GM19452 (cell line): ENCODE measurements at regions not wholly inside any gene's neighbourhood (a gene's known extent, or its start where the extent isn't known, plus 50 kb on each side); places are given as distances from the start of the nearest gene placed in this dataset.
"Not testable (repeated sequence)": the region's sequence is repeated elsewhere in the genome, so short reads cannot be mapped to it uniquely, and the experiment has no call there.

Experiments
- ATAC-seq: cut with Tn5 transposase; IDR thresholded peaks from one replicate; pipeline ENCODE4 v1.9.1; 2021; ENCODE audit not compliant: unreplicated experiment

- ATAC-seq, result no peak
These were observed 653.4 kb upstream of the FSHR start for GRCh38 chr2:49807689-49808088.

DNA sequence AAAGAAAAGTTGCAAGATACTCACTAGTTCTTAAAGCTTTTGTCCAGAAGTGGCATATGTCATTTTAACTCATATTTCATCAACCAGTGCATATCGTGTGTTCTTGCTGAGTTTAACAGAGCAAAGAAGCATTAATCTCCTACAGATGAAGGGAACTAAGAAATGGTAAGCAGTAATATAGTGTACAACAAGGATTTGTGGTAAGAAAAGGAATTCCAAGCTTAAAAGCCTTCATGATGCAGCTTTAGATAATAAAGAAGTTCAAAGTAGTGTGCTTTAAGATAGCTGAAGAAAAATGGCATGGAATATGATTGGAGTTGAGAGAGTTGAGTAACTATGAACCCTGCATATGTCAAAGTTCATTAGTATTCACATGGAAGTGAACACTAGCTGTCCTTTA lies 649.8 kb upstream of the FSHR start:
- no peak for ATAC-seq

- no peak for ATAC-seq
These were observed 647.7 kb upstream of the FSHR start for GRCh38 chr2:49801898-49802450.

GRCh38 chr2:49798570-49798969 lies 644.3 kb upstream of the FSHR start:
- ATAC-seq, result no peak

- ATAC-seq, result no peak
These were observed 642.0 kb upstream of the FSHR start for GRCh38 chr2:49796266-49796665.

DNA sequence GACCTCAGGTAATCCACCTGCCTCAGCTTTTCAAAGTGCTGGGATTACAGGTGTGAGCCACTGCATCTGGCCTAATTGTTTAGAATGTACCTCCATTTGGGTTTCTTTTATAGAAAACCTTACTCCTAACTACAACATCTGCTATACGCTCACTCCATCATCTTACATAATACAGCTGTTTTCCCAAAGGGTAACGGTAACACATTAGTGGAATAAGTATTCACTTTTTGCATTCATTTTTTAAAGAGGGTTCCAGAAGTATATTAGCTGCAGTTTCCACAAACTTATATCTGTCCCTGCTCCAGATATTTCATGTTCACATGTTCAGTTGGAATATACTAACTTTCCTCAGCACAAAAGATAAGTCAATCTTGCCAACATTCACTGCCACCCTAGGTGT lies 640.1 kb upstream of the FSHR start:
- ATAC-seq, result no peak

DNA sequence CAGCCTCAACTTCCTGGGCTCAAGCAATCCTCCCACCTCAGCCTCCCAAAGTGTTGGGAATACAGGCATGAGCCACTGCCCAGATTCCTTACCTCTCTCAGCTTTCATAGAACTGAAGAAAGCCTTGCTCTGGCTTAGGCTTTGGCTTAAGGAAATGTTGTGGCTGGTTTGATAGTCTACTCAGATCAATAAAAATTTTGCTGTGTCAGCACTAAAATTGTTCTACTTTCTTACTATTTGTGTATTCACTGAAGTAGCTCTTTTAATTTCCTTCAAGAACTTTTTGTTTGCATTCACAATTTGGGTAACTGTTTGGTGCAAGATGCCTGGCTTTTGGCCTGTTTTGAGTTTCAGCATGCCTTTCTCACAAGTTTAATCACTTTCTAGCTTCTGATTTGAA lies 634.0 kb upstream of the FSHR start:
- no peak for ATAC-seq

DNA sequence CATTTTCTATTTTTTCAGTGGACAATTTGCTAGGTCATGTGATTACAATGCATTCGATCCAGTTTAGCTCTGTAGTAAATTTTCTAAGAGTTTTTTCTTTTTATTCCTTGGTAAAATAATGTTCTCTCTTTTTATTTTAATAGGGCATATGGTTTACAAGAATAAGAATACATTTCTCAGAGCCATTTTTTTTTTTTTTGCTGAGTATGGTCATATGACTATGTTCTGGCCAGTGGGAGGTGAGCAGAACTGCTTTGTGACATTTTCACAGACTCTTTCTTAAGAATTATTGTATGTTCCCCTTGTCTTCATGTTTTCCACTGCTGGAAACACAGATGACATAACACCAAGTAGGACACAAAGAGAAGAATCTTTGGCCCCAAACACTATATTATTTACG lies 626.6 kb upstream of the FSHR start:
- no peak for ATAC-seq

GRCh38 chr2:49772299-49772970 lies 618.1 kb upstream of the FSHR start:
- ATAC-seq, result no peak

GRCh38 chr2:49770919-49771318 lies 616.6 kb upstream of the FSHR start:
- ATAC-seq, result no peak

GRCh38 chr2:49767316-49767715 lies 613.0 kb upstream of the FSHR start:
- ATAC-seq, result no peak

DNA sequence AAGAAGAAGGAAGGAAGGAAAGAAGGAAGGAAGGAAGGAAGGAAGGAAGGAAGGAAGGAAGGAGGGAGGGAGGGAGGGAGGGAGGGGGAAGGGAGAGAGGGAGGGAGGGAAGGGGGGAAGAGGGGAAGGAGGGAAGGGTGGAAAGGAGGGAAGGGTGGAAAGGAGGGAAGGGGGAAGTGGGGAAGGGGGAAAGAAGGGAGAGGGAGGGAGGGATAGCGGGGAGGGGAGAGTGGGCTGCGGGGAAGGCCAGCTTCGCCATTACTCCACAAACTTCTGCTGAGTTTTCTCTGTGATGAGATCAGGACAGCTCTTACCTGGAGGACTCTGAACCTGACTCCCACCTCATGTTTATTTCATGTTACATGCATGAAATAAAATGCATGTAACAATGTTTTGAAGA lies 601.5 kb upstream of the FSHR start:
- no peak for ATAC-seq

- no peak for ATAC-seq
These were observed 600.1 kb upstream of the FSHR start for GRCh38 chr2:49754381-49754780.

DNA sequence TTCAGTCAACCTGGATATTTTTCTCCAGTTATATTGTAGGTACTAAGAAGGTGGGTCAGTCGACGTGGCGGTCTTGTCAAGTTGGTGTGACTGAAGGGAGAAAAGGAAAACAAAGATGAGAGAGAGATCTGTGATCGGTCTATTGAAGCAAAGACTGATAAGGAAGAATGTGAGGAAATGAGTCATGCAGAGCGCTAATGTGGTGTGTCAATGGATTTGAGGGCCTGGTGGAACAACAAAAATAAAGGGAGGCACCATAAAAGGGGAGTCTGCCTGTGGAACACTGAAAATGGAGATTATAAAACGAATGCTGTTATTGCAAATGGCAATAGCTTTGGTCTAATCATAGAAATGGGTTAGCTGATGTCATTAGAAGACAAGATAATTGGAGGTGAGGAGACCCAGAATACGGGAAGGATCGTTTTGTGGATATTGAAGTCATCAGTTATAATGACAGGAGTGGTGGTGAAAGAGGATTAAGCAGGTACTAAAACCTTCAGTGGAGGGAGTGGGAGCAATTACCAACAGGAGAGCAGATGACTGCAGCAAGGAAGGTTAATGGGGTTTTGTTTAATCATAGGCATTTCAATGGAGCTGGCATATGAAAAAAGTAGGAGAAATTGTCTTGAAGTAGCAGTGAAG lies 599.1 kb upstream of the FSHR start:
- no peak for ATAC-seq

GRCh38 chr2:49737606-49738005 lies 583.3 kb upstream of the FSHR start:
- ATAC-seq, result no peak

- ATAC-seq, result not testable (repeated sequence)
These were observed 578.6 kb upstream of the FSHR start for GRCh38 chr2:49732924-49733323.

DNA sequence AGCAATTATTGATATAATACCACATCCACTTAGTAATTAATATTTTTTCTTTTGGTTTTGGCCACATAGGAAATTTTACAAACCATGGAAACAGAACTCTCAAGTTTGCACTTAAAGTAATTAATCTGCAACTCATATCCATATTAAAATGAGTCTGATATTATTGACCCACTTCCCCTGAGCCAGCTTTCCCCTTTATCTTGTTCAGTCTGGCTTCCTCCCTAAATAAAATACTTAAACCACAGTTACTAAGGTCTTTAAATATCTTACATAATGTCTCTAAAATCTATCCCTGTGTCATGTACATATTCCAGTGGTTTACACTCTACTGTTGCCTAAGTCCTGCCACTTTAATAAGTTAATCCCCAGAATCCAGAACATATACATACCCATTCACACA lies 564.9 kb upstream of the FSHR start:
- no peak for ATAC-seq

GRCh38 chr2:49715597-49715996 lies 561.3 kb upstream of the FSHR start:
- no peak for ATAC-seq

- no peak for ATAC-seq
These were observed 560.1 kb upstream of the FSHR start for GRCh38 chr2:49714454-49714853.

- ATAC-seq, result no peak
These were observed 548.4 kb upstream of the FSHR start for GRCh38 chr2:49702740-49703139.

DNA sequence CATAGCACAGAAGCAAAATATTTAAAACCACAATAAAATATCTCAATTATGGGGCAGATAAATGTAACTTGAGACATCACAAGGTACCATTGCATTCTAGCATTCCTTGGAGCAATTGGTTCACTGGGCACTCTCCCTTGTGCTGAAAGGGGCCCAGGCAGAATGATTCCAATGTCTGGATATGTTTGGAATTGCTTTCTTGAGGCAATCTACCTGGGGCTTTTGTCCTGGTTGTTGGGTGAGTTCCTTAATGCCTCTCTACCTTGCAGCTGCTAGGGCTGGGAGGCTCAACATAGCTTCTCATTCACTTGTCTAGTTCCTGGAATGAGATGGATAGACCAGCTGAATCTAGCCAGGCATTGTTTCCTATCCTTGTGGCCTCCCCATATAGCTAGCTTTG lies 539.6 kb upstream of the FSHR start:
- no peak for ATAC-seq

- ATAC-seq, result not testable (repeated sequence)
These were observed 537.7 kb upstream of the FSHR start for GRCh38 chr2:49692022-49692421.

- no peak for ATAC-seq
These were observed 533.6 kb upstream of the FSHR start for GRCh38 chr2:49687918-49688317.
